Urinary bladder (tissue), 3 donors: ENCODE measurements at regions not wholly inside any gene's neighbourhood (a gene's known extent, or its start where the extent isn't known, plus 50 kb on each side); places are given as distances from the start of the nearest gene placed in this dataset.

Source experiments
- DNase-seq: peaks from one replicate; pipeline ENCODE4 v3.0.0-alpha.2; 2015; ENCODE audit errors: extremely low spot score
- H3K27ac ChIP-seq: one replicate; pipeline ENCODE4 v1.5.1; 2013; ENCODE audit warnings: low read depth, mild to moderate bottlenecking, moderate library complexity
- H3K36me3 ChIP-seq: one replicate; pipeline ENCODE4 v1.6.1; 2013; ENCODE audit warnings: mild to moderate bottlenecking, moderate library complexity; ENCODE audit not compliant: insufficient read depth
- H3K4me1 ChIP-seq: one replicate; pipeline ENCODE4 v1.6.1; 2013; ENCODE audit warnings: mild to moderate bottlenecking, moderate library complexity; ENCODE audit not compliant: insufficient read depth
- H3K4me3 ChIP-seq: one replicate; pipeline ENCODE4 v1.5.1; 2013; ENCODE audit warnings: low read depth, low read length
- WGBS: extraction: QIAGEN DNeasy Blood & Tissue Kit; methylation state at CpG from one replicate; pipeline ENCODE4 v1.1.7; 2013; 5-methylcytosine and 5-hydroxymethylcytosine counted together
- donor health status: healthy with polysubstance abuse.
- donor health status: healthy.

DNA sequence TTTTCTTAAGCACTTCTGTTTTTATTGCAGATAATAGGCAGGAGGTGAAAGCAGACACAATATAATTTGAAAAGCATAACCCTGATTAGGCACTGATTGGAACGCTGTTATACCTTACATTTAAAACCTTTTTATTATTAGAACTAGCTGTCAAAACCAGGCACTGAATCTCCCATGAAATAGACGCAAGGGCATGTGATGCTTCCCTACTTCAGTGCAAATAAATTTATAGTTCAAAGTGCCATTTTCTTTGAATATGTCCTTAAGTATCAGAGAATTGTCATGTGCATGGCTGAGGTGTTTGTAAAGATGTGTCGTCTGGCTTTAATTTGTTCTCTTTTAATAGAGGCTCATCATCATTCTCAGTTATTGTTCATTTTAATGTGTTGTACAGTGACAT lies 386.0 kb downstream of the NR2F2 start:
- H3K27ac ChIP-seq, result no peak overlapping the region
- 74% methylated on average over 3 of the region's 3 CpGs for WGBS
- no peak for DNase-seq
- H3K4me1 ChIP-seq, result no peaks in the 10 kb centered on the region
- H3K4me3 ChIP-seq, result no peak overlapping the region
- no peaks in the 10 kb centered on the region for H3K36me3 ChIP-seq

- Histone ChIP-seq H3K4me1 (no peaks in the 10 kb centered on the region), H3K4me3 (no peak overlapping the region), H3K36me3 (no peaks in the 10 kb centered on the region), H3K27ac (no peak overlapping the region)
- 69% methylated on average over 8 of the region's 8 CpGs for WGBS
- DNase-seq, result no peak
Measured at GRCh38 chr15:96720251-96720650, 389.8 kb downstream of the NR2F2 start.

DNA sequence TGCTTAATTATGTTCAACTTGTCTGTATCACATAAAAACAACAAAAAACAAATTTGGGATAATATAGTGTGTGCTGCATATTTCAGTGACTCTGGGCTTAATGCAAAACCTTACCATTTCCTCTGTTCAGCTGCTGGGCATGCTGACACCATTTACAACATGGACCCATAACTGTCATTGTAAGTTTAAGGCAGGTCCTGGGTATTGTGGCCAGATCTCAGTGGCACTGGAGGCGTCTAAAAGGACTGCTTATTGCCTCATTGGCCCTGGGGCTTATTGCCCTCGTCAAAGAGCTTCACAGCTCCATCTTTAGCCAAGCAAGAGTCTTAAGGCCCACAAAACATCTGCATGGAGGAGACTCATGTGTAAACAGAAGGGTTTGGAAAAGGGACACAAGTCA lies 390.2 kb downstream of the NR2F2 start:
- no peak overlapping the region for H3K27ac ChIP-seq
- DNase-seq, result no peak
- no peaks in the 10 kb centered on the region for H3K36me3 ChIP-seq
- H3K4me1 ChIP-seq, result no peaks in the 10 kb centered on the region
- no peak overlapping the region for H3K4me3 ChIP-seq
- WGBS, result 53% methylated on average over 2 of the region's 2 CpGs

DNA sequence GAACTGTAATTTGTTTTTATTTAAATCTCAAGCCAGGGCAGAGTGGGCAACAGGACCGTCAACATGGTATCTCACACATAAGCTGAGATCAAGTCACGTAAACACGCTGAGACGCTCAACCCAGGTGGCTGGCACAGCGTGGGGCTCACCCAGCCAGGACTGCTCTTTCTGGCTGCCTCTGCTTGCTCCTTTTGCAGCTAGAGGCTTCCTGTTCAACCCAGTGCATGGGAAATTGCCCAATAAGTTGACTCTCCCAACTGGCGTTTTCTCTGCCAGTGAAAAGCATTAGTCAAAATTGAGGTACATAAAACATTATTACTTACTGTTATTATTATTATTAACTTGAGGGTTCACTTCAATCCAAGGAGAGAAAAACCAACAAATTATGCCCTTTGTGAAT lies 398.1 kb downstream of the NR2F2 start:
- Histone ChIP-seq H3K4me1 (no peaks in the 10 kb centered on the region), H3K36me3 (no peaks in the 10 kb centered on the region), H3K27ac (no peak overlapping the region), H3K4me3 (no peak overlapping the region)
- no peak for DNase-seq
- 56% methylated on average over 6 of the region's 6 CpGs for WGBS

DNA sequence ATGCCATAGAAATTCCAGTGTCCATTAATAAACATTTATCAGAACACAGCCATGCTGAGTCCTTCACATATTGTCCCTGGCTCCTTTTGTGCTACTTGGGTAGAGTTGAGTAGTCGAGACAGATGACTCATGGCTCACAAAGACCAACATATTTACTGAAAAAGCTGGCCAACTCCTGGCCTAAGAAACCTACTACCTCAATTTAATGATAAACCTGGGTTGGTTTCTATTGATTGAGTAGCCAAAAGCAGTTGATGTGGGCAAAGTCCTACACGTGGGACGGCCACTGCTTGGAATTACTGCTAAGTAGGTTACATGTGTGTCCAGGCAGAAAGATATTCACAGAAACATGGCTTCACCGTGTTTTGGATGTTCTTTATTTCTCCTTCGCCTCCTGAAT lies 402.2 kb downstream of the NR2F2 start:
- Histone ChIP-seq H3K27ac (no peak overlapping the region), H3K4me3 (no peak overlapping the region), H3K36me3 (no peaks in the 10 kb centered on the region), H3K4me1 (no peaks in the 10 kb centered on the region)
- WGBS, result 88% methylated on average over 5 of the region's 5 CpGs
- DNase-seq, result no peak

DNA sequence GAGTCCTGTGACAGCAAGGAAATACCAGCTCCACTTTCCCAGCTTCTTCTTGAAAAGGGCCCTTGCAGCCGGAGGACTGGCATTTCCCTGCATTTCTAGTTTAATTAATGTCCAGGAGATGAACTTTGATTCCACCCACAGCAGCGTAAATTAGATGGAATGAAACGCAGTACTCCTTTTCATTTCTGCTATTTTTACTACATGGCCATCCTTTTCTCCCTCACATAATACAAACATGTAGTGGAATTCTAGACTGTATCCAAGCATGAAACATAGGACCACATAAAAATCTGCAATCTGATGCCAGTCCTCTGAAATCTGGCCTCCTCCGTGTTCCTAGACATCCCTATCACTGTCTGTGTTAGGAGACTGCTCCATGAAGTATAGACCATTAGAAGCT lies 403.2 kb downstream of the NR2F2 start:
- WGBS, result 78% methylated on average over 4 of the region's 4 CpGs
- Histone ChIP-seq H3K4me3 (no peak overlapping the region), H3K27ac (no peak overlapping the region), H3K36me3 (no peaks in the 10 kb centered on the region), H3K4me1 (no peaks in the 10 kb centered on the region)
- no peak for DNase-seq

GRCh38 chr15:96735632-96736240 lies 405.2 kb downstream of the NR2F2 start:
- no peak for DNase-seq
- no peaks in the 10 kb centered on the region for H3K36me3 ChIP-seq
- H3K4me1 ChIP-seq, result no peaks in the 10 kb centered on the region
- no peak overlapping the region for H3K27ac ChIP-seq
- 92% methylated on average over 2 of the region's 2 CpGs for WGBS
- H3K4me3 ChIP-seq, result no peak overlapping the region

- H3K27ac ChIP-seq, result no peak overlapping the region
- no peak overlapping the region for H3K4me3 ChIP-seq
- no peak for DNase-seq
- WGBS, result 90% methylated on average over 2 of the region's 2 CpGs
- H3K36me3 ChIP-seq, result no peaks in the 10 kb centered on the region
- H3K4me1 ChIP-seq, result no peaks in the 10 kb centered on the region
Measured at GRCh38 chr15:96736384-96736783, 405.9 kb downstream of the NR2F2 start.

GRCh38 chr15:96737408-96737807 lies 406.9 kb downstream of the NR2F2 start:
- no peak overlapping the region for H3K27ac ChIP-seq
- DNase-seq, result no peak
- H3K4me3 ChIP-seq, result no peak overlapping the region
- no peaks in the 10 kb centered on the region for H3K36me3 ChIP-seq
- H3K4me1 ChIP-seq, result no peaks in the 10 kb centered on the region
- 89% methylated on average over 6 of the region's 6 CpGs for WGBS

GRCh38 chr15:96746665-96747064 lies 416.2 kb downstream of the NR2F2 start:
- Histone ChIP-seq H3K36me3 (no peaks in the 10 kb centered on the region), H3K4me1 (no peaks in the 10 kb centered on the region), H3K4me3 (no peak overlapping the region), H3K27ac (no peak overlapping the region)
- DNase-seq, result no peak
- WGBS, result 63% methylated on average over 4 of the region's 4 CpGs

DNA sequence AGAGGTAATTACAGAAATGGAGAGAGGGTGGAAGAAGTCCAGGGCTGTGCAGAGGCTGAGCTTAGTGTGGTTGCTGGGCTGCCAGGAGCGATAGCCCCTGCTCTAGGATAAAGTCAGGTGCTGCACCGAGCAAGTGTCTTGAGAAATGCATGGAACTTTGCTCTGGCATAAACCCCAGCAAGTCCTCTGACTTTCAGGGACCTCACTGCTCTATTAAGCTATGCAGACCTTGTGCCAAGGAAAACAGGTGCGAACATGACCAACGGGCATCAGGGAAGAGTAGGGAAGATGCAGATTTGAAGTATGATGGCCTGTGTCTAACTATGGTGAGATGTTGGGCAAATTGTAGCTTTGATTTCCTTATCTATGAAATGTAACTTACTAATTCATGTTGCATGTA lies 416.8 kb downstream of the NR2F2 start:
- DNase-seq, result no peak
- H3K4me1 ChIP-seq, result no peaks in the 10 kb centered on the region
- WGBS, result 81% methylated on average over 4 of the region's 4 CpGs
- no peak overlapping the region for H3K4me3 ChIP-seq
- H3K27ac ChIP-seq, result no peak overlapping the region
- H3K36me3 ChIP-seq, result no peaks in the 10 kb centered on the region

DNA sequence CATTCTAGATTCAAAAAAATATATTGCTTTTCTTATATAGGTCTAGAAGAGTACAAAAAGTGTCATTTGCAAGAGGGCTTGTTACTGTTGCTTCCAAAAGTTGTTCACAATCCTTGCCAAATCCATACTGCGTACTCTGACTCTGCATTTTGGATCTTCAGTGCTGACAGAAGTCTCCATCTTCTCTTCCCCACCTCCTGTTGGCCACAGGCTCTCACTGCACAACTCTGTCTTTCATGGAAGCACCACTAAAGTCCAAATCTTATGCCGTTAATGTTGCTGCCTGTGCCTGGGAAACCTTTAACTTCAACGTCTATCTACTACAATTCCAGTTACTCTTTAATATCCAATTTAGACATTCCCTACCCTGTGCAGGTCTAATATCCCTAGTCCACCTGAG lies 419.9 kb downstream of the NR2F2 start:
- Histone ChIP-seq H3K27ac (no peak overlapping the region), H3K36me3 (no peaks in the 10 kb centered on the region), H3K4me3 (no peak overlapping the region), H3K4me1 (no peaks in the 10 kb centered on the region)
- 87% methylated on average over 3 of the region's 3 CpGs for WGBS
- DNase-seq, result no peak

DNA sequence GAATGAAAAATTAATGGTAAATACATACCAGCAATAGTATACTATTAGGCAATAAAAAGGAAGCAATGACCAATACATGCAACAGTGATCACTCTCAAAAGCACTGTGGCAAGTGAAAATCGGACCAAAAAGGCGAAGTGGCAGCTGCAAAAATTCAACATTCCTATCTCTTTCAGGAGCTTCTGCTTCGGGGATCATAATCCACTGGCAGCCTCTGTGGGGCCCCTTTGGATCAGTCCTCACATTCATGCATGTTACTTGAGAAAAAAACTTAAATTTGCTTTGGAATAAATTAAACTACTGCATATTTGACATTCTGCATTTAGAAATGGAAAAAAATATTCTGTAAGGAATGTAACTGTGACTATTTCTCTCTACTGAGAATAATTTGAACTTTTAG lies 425.6 kb downstream of the NR2F2 start:
- no peak for DNase-seq
- no peak overlapping the region for H3K4me3 ChIP-seq
- H3K27ac ChIP-seq, result no peak overlapping the region
- no peaks in the 10 kb centered on the region for H3K36me3 ChIP-seq
- H3K4me1 ChIP-seq, result no peaks in the 10 kb centered on the region
- WGBS, result 36% methylated on average over 3 of the region's 3 CpGs

- Histone ChIP-seq H3K4me1 (no peaks in the 10 kb centered on the region), H3K36me3 (no peaks in the 10 kb centered on the region), H3K27ac (no peak overlapping the region), H3K4me3 (no peak overlapping the region)
- no peak for DNase-seq
- 85% methylated on average over 15 of the region's 15 CpGs for WGBS
Measured at GRCh38 chr15:96756656-96757055, 426.2 kb downstream of the NR2F2 start.

GRCh38 chr15:96762566-96762965 lies 432.1 kb downstream of the NR2F2 start:
- Histone ChIP-seq H3K27ac (no peak overlapping the region), H3K36me3 (no peaks in the 10 kb centered on the region), H3K4me3 (no peak overlapping the region), H3K4me1 (no peaks in the 10 kb centered on the region)
- peak; percentile 41 for DNase-seq
